Small intestine (tissue), 7 donors: ENCODE measurements at regions not wholly inside any gene's neighbourhood (a gene's known extent, or its start where the extent isn't known, plus 50 kb on each side); places are given as distances from the start of the nearest gene placed in this dataset.

Experiments used
- DNase-seq, 2 donors: peaks; one replicate each; pipeline versions ENCODE4 v3.0.0 to v3.0.0-alpha.2; 2013
- FAIRE-seq: peaks from 2 replicates; lab custom pipeline; 2012; peaks lifted over from hg19 to GRCh38; lab: Jason Lieb, UNC
- H3K27ac ChIP-seq, 3 donors: one replicate each; pipeline ENCODE4 v1.5.1; 2013; ENCODE audit warnings: low read length in 2 of 3, mild to moderate bottlenecking in 2 of 3, control low read depth in 1 of 3, inconsistent platforms in 1 of 3, low read depth in 1 of 3, moderate library complexity in 1 of 3
- H3K27me3 ChIP-seq, 3 donors: one replicate each; pipeline ENCODE4 v1.6.1; 2013; ENCODE audit warnings: low read length in 3 of 3, inconsistent platforms in 1 of 3; ENCODE audit not compliant: control insufficient read depth in 3 of 3, insufficient read depth in 3 of 3
- H3K36me3 ChIP-seq, 3 donors: one replicate each; pipeline ENCODE4 v1.6.1; 2013; ENCODE audit warnings: low read length in 3 of 3, inconsistent platforms in 1 of 3, low read depth in 1 of 3, mild to moderate bottlenecking in 1 of 3, moderate library complexity in 1 of 3; ENCODE audit not compliant: control insufficient read depth in 3 of 3, insufficient read depth in 2 of 3
- H3K4me1 ChIP-seq, 3 donors: one replicate each; pipeline ENCODE4 v1.6.1; 2013; ENCODE audit warnings: low read length in 2 of 3, inconsistent platforms in 1 of 3, low read depth in 1 of 3, mild to moderate bottlenecking in 1 of 3, moderate library complexity in 1 of 3; ENCODE audit not compliant: control insufficient read depth in 3 of 3, insufficient read depth in 2 of 3
- H3K4me3 ChIP-seq, 3 donors: one replicate each; pipeline ENCODE4 v1.5.1; 2013; ENCODE audit warnings: low read length in 3 of 3, control low read depth in 1 of 3, inconsistent platforms in 1 of 3, low read depth in 1 of 3, mild to moderate bottlenecking in 1 of 3, moderate library complexity in 1 of 3
- H3K9me3 ChIP-seq, 2 donors: one replicate each; pipeline ENCODE4 v1.6.1; 2013; ENCODE audit warnings: low read depth in 1 of 2, low read length in 1 of 2; ENCODE audit not compliant: control insufficient read depth in 2 of 2, insufficient read depth in 1 of 2
- WGBS, 3 donors: extraction: QIAGEN DNeasy Blood & Tissue Kit; methylation state at CpG; one replicate each; pipeline ENCODE4 v1.1.7; 2013; 5-methylcytosine and 5-hydroxymethylcytosine counted together
- donor health status: healthy with polysubstance abuse.
- donor health status: control.
- donor health status: control.
- donor health status: Bipolar disorder and iron deficiency.
- donor health status: healthy.

GRCh38 chr14:87141801-87142200 lies 851.2 kb downstream of the GALC start:
- Histone ChIP-seq H3K27ac (no peak overlapping the region), H3K4me1 (no peaks in the 10 kb centered on the region), H3K36me3 (no peaks in the 10 kb centered on the region), H3K4me3 (no peak overlapping the region), H3K9me3 (peaks cover 0 to 2% of the 10 kb centered on the region in 2 donors), H3K27me3 (no peaks in the 10 kb centered on the region)
- whole genome bisulfite sequencing, 3 donors, result 59 to 65% (median 61%) methylated on average over 2 of the region's 2 CpGs
- FAIRE-seq, result no peak
- DNase-seq, result no peak

- H3K9me3 ChIP-seq, result no peaks in the 10 kb centered on the region
- H3K36me3 ChIP-seq, result no peaks in the 10 kb centered on the region
- WGBS, 3 donors, result 65 to 68% (median 66%) methylated on average over 2 of the region's 2 CpGs
- DNase-seq (no peak), FAIRE-seq (no peak)
- H3K27me3 ChIP-seq, result no peaks in the 10 kb centered on the region
- no peak overlapping the region for H3K27ac ChIP-seq
- no peaks in the 10 kb centered on the region for H3K4me1 ChIP-seq
- no peak overlapping the region for H3K4me3 ChIP-seq
Measured at GRCh38 chr14:87139299-87139698, 853.7 kb downstream of the GALC start.

GRCh38 chr14:87133073-87133801 lies 859.7 kb downstream of the GALC start:
- Histone ChIP-seq H3K27ac (no peak overlapping the region), H3K4me1 (no peaks in the 10 kb centered on the region), H3K27me3 (peaks cover 0 to 2% (median 0%) of the 10 kb centered on the region in 3 donors), H3K4me3 (no peak overlapping the region), H3K36me3 (no peaks in the 10 kb centered on the region), H3K9me3 (no peaks in the 10 kb centered on the region)
- WGBS, 3 donors, result 63 to 72% (median 63%) methylated on average over 4 of the region's 4 CpGs
- DNase-seq (no peak), FAIRE-seq (no peak)

DNA sequence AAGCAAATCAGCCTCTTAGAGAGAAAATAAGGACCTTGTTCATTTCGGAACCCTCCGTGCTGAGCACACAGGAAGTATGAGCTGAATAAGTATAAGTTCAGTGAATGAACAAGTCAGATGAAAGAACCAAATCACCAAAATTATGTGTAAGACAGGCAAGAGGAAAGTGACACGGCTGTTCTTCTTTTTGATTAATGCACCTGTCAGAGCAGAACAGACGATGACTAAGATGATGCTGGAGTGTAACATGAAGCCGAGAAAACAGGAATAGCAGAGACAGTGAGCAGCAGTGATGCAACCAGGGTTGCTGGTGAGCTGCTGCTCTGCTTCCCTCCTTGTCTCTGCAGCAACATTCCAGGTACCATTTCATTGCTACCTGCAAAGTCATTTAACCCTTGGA lies 861.1 kb downstream of the GALC start:
- DNase-seq, result no peak

DNA sequence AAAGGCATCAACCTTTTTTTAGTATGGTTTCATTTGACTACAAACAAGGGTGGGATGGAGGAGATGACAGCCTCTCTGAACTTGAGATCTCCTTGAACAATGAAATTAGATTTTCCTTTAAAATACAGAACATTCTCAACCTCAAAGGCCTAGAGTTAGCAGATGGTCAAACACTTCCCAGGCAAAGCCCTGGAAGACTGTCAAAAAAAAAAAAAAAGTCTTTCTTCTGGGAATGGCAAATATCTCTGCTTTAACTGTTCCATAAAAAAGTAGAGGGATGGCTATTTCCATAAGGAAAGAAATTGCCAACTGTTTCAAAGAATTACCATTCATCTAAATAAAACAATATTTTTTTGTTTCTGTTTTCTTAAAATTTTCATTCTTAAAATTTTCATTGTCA lies 870.8 kb downstream of the GALC start:
- FAIRE-seq (no peak), DNase-seq (no peak)
- no peaks in the 10 kb centered on the region for H3K27me3 ChIP-seq
- H3K36me3 ChIP-seq, result no peaks in the 10 kb centered on the region
- no peak overlapping the region for H3K4me3 ChIP-seq
- H3K27ac ChIP-seq, result no peak overlapping the region
- no peaks in the 10 kb centered on the region for H3K4me1 ChIP-seq
- H3K9me3 ChIP-seq, result no peaks in the 10 kb centered on the region

More for the DNA sequence above, 861.1 kb downstream of the GALC start:
- Histone ChIP-seq H3K9me3 (no peaks in the 10 kb centered on the region), H3K36me3 (no peaks in the 10 kb centered on the region), H3K4me1 (no peaks in the 10 kb centered on the region), H3K27me3 (peaks cover 0 to 2% (median 1%) of the 10 kb centered on the region in 3 donors), H3K27ac (no peak overlapping the region), H3K4me3 (no peak overlapping the region)
- 43 to 54% (median 53%) methylated on average over 5 of the region's 5 CpGs for WGBS, 3 donors
- FAIRE-seq, result no peak

GRCh38 chr14:87121716-87122115 lies 871.3 kb downstream of the GALC start:
- DNase-seq, result no peak
- no peaks in the 10 kb centered on the region for H3K27me3 ChIP-seq
- no peaks in the 10 kb centered on the region for H3K36me3 ChIP-seq
- no peaks in the 10 kb centered on the region for H3K9me3 ChIP-seq
- no peak overlapping the region for H3K27ac ChIP-seq
- no peaks in the 10 kb centered on the region for H3K4me1 ChIP-seq
- FAIRE-seq, result no peak
- H3K4me3 ChIP-seq, result no peak overlapping the region
- 46 to 68% (median 48%) methylated on average over 2 of the region's 2 CpGs for WGBS, 3 donors

DNA sequence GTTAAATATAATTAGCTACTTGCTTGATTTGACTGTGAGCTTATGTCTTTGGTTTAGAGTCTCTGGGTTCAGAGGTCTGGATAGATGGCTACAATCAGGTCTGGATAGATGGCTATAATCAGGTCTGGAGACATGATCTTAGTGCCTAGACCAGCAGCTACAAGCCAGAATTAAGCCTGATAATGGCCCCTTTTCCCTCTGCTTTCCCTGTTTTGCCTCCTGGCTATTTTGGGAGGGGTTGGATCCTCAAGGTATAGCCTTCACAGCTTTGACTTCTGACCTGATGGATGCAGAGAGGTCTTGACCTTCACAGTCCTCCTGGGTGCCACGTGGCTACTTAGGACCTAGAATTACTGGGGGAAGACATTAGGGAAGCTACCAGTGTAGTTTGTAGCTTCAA lies 877.7 kb downstream of the GALC start:
- DNase-seq (no peak), FAIRE-seq (no peak)
- Histone ChIP-seq H3K9me3 (no peaks in the 10 kb centered on the region), H3K4me1 (no peaks in the 10 kb centered on the region), H3K27ac (no peak overlapping the region), H3K36me3 (no peaks in the 10 kb centered on the region), H3K4me3 (no peak overlapping the region), H3K27me3 (no peaks in the 10 kb centered on the region)
- whole genome bisulfite sequencing, 3 donors, result 4 to 24% (median 10%) methylated on average over 1 of the region's 1 CpG

DNA sequence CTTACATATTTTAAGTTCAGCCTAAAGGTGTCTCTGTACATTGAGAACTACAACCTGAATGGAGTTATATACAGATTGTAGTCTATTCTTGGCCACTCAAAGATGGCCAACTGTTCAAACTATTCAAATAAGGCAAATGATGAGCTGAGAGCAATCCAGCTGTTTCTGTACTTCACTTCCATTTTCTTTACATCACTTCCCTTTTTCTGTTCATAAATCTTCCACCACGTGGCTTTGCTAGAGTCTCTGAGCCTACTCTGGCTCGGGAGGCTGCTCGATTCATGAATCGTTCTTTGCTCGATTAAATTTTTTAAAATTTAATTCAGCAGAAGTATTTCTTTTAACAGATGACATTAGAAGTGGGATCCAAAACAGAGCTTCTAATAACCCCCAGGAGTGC lies 879.7 kb downstream of the GALC start:
- Histone ChIP-seq H3K27me3 (no peaks in the 10 kb centered on the region), H3K27ac (no peak overlapping the region), H3K4me1 (no peaks in the 10 kb centered on the region), H3K36me3 (no peaks in the 10 kb centered on the region), H3K4me3 (no peak overlapping the region), H3K9me3 (no peaks in the 10 kb centered on the region)
- no peak for DNase-seq
- WGBS, 3 donors, result 63 to 77% (median 64%) methylated on average over 5 of the region's 5 CpGs
- FAIRE-seq, result no peak

- no peaks in the 10 kb centered on the region for H3K9me3 ChIP-seq
- no peaks in the 10 kb centered on the region for H3K27me3 ChIP-seq
- no peaks in the 10 kb centered on the region for H3K4me1 ChIP-seq
- FAIRE-seq (no peak), DNase-seq (no peak)
- WGBS, 3 donors, result 64 to 74% (median 71%) methylated on average over 3 of the region's 3 CpGs
- no peak overlapping the region for H3K4me3 ChIP-seq
- H3K36me3 ChIP-seq, result no peaks in the 10 kb centered on the region
- H3K27ac ChIP-seq, result no peak overlapping the region
Measured at GRCh38 chr14:87111741-87112140, 881.2 kb downstream of the GALC start.
